Keratinocyte (primary cell): ENCODE measurements at regions not wholly inside any gene's neighbourhood (a gene's known extent, or its start where the extent isn't known, plus 50 kb on each side); places are given as distances from the start of the nearest gene placed in this dataset.

Experiments
- CTCF ChIP-seq, 3 experiments: IDR thresholded peaks in 1 of 3; conservative IDR thresholded peaks in 1 of 3; optimal IDR thresholded peaks in 1 of 3; 2 replicates in 2 of 3; 3 replicates in 1 of 3; pipeline versions ENCODE3 to v1.5.1; 2011; ENCODE audit warnings: low read length in 3 of 3, mild to moderate bottlenecking in 3 of 3, moderate library complexity in 2 of 3, control low read depth in 1 of 3, inconsistent platforms in 1 of 3; ENCODE audit not compliant: insufficient read depth in 2 of 3; ENCODE audit errors: extremely low read depth in 1 of 3
- EZH2 ChIP-seq: IDR thresholded peaks from one replicate; pipeline ENCODE4 v1.6.1; 2012; ENCODE audit warnings: inconsistent platforms, mild to moderate bottlenecking, low read length, moderate library complexity

GRCh38 chr4:144206711-144207110 lies 66.2 kb upstream of the GYPA start:
- TF ChIP-seq CTCF (optimal IDR thresholded peaks at IDR 0.05 in 1 of 3, IDR thresholded peaks at IDR 0.05 in 1 of 3, conservative IDR thresholded peaks at IDR 0.05 in 1 of 3; ENCODE audit: extremely low read depth in 1 of 3, insufficient read depth in 2 of 3, low read length in 3 of 3) (no peak), EZH2 (no peak)
